ENCODE measurements at regions not wholly inside any gene's neighbourhood (a gene's known extent, or its start where the extent isn't known, plus 50 kb on each side); places are given as distances from the start of the nearest gene placed in this dataset.

GRCh38 chr2:23107327-23107941, 277.5 kb upstream of the KLHL29 start:
- Mint-ChIP-seq H3K4me1 (ENCODE audit: unreplicated experiment) (no peaks in the 10 kb centered on the region), H3K27me3 (peaks cover 3% of the 10 kb centered on the region), H3K4me3 (no peak overlapping the region), H3K9me3 (peaks cover 5% of the 10 kb centered on the region), H3K36me3 (no peaks in the 10 kb centered on the region), H3K27ac (no peak overlapping the region)
- no peak for DNase-seq (ENCODE audit: extremely low spot score, unreplicated experiment)
- no peak for TF ChIP-seq CTCF (conservative IDR thresholded peaks at IDR 0.05)

GRCh38 chr2:23111263-23111662, 273.7 kb upstream of the KLHL29 start:
- Mint-ChIP-seq H3K4me1 (ENCODE audit: unreplicated experiment) (no peaks in the 10 kb centered on the region), H3K9me3 (peaks cover 5% of the 10 kb centered on the region), H3K36me3 (no peaks in the 10 kb centered on the region), H3K27ac (no peak overlapping the region), H3K27me3 (peaks cover 2% of the 10 kb centered on the region), H3K4me3 (no peak overlapping the region)
- DNase-seq (ENCODE audit: extremely low spot score, unreplicated experiment) = no peak
- no peak for TF ChIP-seq CTCF (conservative IDR thresholded peaks at IDR 0.05)

GRCh38 chr2:23112517-23112916, 272.5 kb upstream of the KLHL29 start:
- H3K27me3 Mint-ChIP-seq = peaks cover 2% of the 10 kb centered on the region
- H3K36me3 Mint-ChIP-seq = no peaks in the 10 kb centered on the region
- peaks cover 5% of the 10 kb centered on the region for H3K9me3 Mint-ChIP-seq

GRCh38 chr2:23114299-23114698, 270.7 kb upstream of the KLHL29 start:
- H3K27ac Mint-ChIP-seq = no peak overlapping the region
- peaks cover 5% of the 10 kb centered on the region for H3K9me3 Mint-ChIP-seq
- TF ChIP-seq CTCF (conservative IDR thresholded peaks at IDR 0.05) = no peak
- H3K36me3 Mint-ChIP-seq = no peaks in the 10 kb centered on the region
- H3K4me3 Mint-ChIP-seq = no peak overlapping the region
- peaks cover 2% of the 10 kb centered on the region for H3K27me3 Mint-ChIP-seq
- no peaks in the 10 kb centered on the region for H3K4me1 Mint-ChIP-seq (ENCODE audit: unreplicated experiment)
- DNase-seq (ENCODE audit: extremely low spot score, unreplicated experiment) = no peak

More at GRCh38 chr2:23112517-23112916, 272.5 kb upstream of the KLHL29 start:
- no peak for DNase-seq (ENCODE audit: extremely low spot score, unreplicated experiment)
- no peak for TF ChIP-seq CTCF (conservative IDR thresholded peaks at IDR 0.05)
- no peaks in the 10 kb centered on the region for H3K4me1 Mint-ChIP-seq (ENCODE audit: unreplicated experiment)
- H3K27ac Mint-ChIP-seq = no peak overlapping the region
- H3K4me3 Mint-ChIP-seq = no peak overlapping the region

GRCh38 chr2:23118313-23118712, 266.7 kb upstream of the KLHL29 start:
- no peak for TF ChIP-seq CTCF (conservative IDR thresholded peaks at IDR 0.05)
- H3K4me1 Mint-ChIP-seq (ENCODE audit: unreplicated experiment) = no peaks in the 10 kb centered on the region
- H3K27me3 Mint-ChIP-seq = peaks cover 6% of the 10 kb centered on the region
- no peaks in the 10 kb centered on the region for H3K36me3 Mint-ChIP-seq
- H3K9me3 Mint-ChIP-seq = no peaks in the 10 kb centered on the region
- no peak for DNase-seq (ENCODE audit: extremely low spot score, unreplicated experiment)
- H3K4me3 Mint-ChIP-seq = no peak overlapping the region
- no peak overlapping the region for H3K27ac Mint-ChIP-seq

- Mint-ChIP-seq H3K9me3 (no peaks in the 10 kb centered on the region), H3K4me3 (no peak overlapping the region), H3K4me1 (ENCODE audit: unreplicated experiment) (no peaks in the 10 kb centered on the region), H3K27me3 (peaks cover 6% of the 10 kb centered on the region), H3K27ac (no peak overlapping the region), H3K36me3 (no peaks in the 10 kb centered on the region)
- TF ChIP-seq CTCF (conservative IDR thresholded peaks at IDR 0.05) = no peak
- no peak for DNase-seq (ENCODE audit: extremely low spot score, unreplicated experiment)
These were observed 266.1 kb upstream of the KLHL29 start for GRCh38 chr2:23118894-23119293.
